Fibroblast of villous mesenchyme (primary cell): ENCODE measurements at regions not wholly inside any gene's neighbourhood (a gene's known extent, or its start where the extent isn't known, plus 50 kb on each side); places are given as distances from the start of the nearest gene placed in this dataset.

Experiments used
- DNase-seq: peaks from one replicate; pipeline ENCODE4 v3.0.0-alpha.2; 2010; ENCODE audit warnings: low read depth
- H3K4me3 ChIP-seq: 2 replicates; pipeline ENCODE4 v1.5.1; 2011; ENCODE audit warnings: low read depth, mild to moderate bottlenecking, low read length
- CTCF ChIP-seq: IDR thresholded peaks from 2 replicates; pipeline ENCODE4 v1.5.1; 2012; ENCODE audit warnings: low read depth, mild to moderate bottlenecking, low read length; ENCODE audit not compliant: insufficient read depth

DNA sequence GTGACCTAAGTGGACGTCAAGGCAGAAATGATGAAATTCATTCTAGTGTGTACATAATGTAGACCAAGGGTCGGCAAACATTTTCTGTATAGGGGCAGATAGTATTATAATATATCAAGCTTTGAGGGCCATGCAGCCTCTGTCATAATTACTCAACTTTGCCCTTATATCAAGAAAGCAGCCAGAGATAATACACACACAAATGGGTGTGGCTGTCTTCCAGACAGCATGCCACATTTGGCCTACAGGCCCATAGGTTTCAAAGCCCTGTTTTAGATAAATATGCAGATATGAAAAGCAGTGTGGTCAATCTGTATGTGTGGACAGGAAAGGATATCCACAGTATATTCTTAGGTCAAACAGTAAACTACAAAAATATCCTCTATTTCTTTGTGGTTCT is 320.1 kb upstream of the FMN2 start:
- no peak for DNase-seq
- H3K4me3 ChIP-seq: no peak overlapping the region
- TF ChIP-seq CTCF: no peak

DNA sequence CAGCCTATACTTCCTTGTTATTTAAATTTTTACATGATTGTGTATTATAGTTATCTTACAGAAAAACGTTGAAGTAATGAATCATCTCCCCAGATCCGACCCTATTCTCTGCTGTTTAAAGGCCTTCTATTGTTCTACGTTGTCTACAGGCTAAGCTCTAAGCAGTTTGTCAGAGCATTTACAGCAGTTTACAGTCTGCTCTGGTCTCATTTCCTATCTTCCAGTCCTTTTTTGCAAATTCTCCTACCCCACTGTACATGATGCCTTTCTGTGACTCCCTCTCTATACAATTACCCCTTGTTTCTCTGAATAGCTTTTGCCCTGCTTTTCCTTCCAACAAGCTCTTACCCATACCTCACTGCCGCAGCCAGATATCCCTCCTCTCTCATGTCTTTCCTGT is 319.2 kb upstream of the FMN2 start:
- no peak overlapping the region for H3K4me3 ChIP-seq
- DNase-seq: no peak
- no peak for TF ChIP-seq CTCF

DNA sequence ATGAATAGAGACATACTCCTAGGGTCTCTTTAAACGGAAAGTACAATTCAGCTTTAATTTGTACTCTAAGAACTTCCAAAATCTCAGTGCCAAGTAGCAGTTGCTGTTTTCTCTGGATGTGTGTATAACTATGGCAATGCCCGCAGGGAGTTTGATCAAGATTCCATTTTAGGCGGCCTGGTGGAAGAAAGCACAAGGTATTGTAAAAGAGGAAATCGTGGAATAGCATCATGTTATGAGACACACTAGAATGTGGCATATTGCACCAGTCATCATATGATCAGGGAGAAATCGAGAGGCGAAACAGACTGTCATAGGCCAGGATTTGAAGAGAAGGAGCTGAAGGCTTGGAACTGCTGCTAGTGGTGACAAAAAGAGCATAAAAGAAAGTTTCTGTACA is 316.2 kb upstream of the FMN2 start:
- TF ChIP-seq CTCF: no peak
- no peak for DNase-seq
- H3K4me3 ChIP-seq: no peak overlapping the region

GRCh38 chr1:239778208-239778813 is 313.4 kb upstream of the FMN2 start:
- no peak for TF ChIP-seq CTCF
- no peak for DNase-seq
- H3K4me3 ChIP-seq: no peak overlapping the region

DNA sequence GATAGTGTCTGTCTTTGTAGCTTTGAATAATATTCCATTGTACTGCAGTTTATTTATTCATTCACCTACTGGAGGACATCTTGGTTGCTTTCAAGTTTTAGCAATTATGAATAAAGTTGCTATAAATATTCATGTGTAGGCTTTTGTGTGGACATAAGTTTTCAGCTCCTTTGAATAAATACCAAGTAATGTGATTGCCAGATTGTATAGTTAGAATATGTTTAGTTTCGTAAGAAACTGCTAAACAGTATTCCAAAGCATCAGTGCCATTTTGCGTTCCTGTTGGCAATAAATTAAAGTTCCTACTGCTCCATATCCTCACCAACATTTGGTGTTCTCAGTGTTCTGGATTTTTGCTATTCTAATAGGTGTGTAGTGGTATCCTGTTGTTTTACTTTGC is 311.7 kb upstream of the FMN2 start:
- no peak overlapping the region for H3K4me3 ChIP-seq
- DNase-seq: no peak
- TF ChIP-seq CTCF: no peak

DNA sequence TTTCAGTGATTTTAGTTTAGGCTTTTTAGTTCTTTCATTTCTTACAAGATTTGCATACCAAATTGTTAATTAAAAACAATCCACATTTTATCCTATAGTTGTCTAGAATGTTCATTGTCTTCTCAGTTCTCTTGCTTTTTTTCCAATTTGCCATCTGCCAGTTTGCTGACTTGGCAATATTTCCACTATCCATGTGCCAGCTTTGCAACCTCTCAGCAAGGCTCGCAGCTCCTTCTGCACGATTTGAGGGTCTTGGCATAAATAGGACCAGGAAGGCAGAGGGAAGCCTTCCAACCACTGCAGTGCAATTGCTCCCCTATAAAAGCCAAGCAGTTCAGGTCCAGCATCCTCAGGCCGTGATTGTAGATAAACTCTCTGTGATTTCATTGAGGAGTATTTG is 306.8 kb upstream of the FMN2 start:
- no peak for TF ChIP-seq CTCF
- H3K4me3 ChIP-seq: no peak overlapping the region
- DNase-seq: no peak

DNA sequence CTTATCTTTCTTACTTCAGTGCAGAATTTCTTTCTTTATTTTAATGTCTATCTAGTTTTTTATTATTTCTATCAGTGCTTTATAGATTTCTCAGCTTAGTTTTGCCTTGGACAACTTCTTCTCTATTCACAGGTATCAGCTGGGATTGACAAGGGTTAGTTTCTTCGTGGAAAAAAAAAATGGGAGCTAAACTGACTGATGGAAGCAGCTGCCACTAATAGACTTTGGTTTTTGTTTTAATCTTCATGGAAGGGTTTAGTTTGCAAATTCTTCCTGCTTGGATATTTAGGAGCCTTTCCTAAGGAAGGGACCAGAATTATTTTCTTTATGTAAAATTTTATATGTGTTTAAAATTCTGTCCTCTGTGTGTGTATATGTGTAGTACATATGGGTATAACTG is 306.1 kb upstream of the FMN2 start:
- TF ChIP-seq CTCF: no peak
- no peak overlapping the region for H3K4me3 ChIP-seq
- no peak for DNase-seq
